HG03139 (cell line): ENCODE measurements at regions not wholly inside any gene's neighbourhood (a gene's known extent, or its start where the extent isn't known, plus 50 kb on each side); places are given as distances from the start of the nearest gene placed in this dataset.

Source experiments
- ATAC-seq: cut with Tn5 transposase; IDR thresholded peaks from one replicate; pipeline ENCODE4 v1.9.1; 2021; ENCODE audit not compliant: unreplicated experiment

- no peak for ATAC-seq
Observed at GRCh38 chr7:124515106-124515830, 250.3 kb downstream of the GPR37 start.

- ATAC-seq: no peak
Observed at GRCh38 chr7:124514471-124514870, 251.1 kb downstream of the GPR37 start.

- ATAC-seq: no peak
Observed at GRCh38 chr7:124497176-124497575, 268.4 kb downstream of the GPR37 start.

- no peak for ATAC-seq
Observed at GRCh38 chr7:124489925-124490324, 275.7 kb downstream of the GPR37 start.

GRCh38 chr7:124489082-124489819 is 276.3 kb downstream of the GPR37 start:
- no peak for ATAC-seq

DNA sequence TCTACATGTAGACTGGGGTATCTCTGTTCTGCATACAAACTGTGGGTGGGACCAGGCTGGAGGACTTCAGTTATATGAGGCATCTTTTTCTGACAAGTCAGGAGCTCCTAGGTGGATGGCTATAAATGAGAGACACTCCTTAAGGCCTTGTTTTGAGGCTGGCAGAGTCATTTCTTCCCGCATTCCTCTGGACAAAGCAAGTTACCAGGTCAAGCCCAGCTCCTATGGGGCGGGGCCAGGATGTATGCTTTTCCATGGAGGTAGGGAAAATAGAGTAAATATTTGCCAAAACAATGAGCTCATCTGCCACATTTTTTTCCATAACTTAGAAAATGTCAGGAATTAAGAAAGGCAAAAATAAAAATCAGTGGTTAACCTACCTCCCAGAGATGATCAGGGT is 283.4 kb downstream of the GPR37 start:
- ATAC-seq: no peak

DNA sequence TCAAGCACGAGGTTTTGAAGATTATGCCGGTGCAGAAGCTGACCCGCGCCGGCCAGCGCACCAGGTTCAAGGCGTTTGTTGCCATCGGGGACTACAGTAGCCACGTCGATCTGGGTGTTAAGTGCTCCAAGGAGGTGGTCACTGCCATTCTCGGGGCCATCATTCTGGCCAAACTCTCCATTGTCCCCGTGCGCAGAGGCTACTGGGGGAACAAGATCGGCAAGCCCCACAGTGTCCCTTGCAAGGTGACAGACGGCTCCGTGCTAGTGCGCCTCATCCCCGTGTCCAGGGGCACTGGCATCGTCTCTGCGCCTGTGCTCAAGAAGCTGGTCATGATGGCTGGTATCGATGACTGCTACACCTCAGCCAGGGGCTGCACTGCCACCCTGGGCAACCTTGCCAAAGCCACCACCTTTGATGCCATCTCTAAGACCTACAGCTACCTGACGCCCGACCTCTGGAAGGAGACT is 284.7 kb downstream of the GPR37 start:
- no peak for ATAC-seq

- ATAC-seq: no peak
Observed at GRCh38 chr7:124480036-124480820, 285.4 kb downstream of the GPR37 start.

- no peak for ATAC-seq
Observed at GRCh38 chr7:124462249-124462648, 303.3 kb downstream of the GPR37 start.

DNA sequence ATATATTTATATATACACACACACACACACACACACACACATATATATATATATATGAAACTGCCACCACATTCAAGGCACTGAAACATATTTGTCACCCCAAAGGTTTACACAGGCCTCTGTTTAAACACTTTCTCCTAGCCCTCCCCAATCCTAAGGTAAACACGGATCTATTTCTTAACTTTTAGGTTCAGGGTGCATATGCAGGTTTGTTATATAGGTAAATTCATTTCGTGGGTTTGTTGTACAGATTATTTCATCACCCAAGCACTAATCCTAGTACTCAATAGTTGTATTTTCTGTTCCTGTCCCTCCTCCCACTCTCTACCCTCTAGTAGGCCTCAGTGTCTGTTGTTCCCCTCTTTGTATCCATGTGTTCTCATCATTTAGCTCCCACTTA is 305.0 kb downstream of the GPR37 start:
- no peak for ATAC-seq

DNA sequence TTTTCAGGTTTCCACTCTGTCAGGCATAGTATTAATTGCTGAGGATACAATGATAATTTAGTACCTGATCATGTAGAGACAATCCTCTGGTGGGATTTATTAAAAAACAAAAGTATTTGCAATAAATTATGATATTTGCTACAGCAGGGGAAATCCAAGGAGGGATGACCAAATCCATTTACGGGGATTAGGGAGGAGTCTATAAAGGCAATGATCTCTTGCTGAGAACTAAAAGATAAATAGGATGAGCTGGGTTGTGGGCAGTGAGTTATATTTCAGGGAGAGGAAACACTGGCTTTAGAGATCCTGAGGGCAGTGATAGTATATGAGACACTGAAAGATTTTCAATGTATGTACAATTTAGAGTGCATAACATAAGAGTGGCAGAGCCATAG is 305.5 kb downstream of the GPR37 start:
- ATAC-seq: no peak

- ATAC-seq: no peak
Observed at GRCh38 chr7:124459101-124460055, 306.2 kb downstream of the GPR37 start.

DNA sequence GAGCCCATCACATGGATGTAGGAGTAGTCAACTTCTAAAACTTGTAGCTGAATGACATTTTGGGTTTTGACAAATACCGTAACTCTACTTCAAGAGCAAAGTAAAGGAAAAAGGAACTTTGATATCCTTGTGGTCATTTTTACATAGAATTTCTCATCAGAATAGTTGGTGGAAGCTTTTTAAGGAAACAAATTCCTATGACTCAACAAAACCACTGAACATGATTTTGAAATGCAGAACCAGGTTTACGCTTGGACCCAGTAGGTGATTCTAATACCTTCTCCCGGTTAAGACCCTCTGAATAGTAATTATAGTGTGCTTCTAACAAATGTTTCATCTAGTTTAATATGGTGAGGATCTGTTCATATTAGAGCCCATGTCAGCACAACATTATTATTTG is 307.8 kb downstream of the GPR37 start:
- ATAC-seq: no peak

DNA sequence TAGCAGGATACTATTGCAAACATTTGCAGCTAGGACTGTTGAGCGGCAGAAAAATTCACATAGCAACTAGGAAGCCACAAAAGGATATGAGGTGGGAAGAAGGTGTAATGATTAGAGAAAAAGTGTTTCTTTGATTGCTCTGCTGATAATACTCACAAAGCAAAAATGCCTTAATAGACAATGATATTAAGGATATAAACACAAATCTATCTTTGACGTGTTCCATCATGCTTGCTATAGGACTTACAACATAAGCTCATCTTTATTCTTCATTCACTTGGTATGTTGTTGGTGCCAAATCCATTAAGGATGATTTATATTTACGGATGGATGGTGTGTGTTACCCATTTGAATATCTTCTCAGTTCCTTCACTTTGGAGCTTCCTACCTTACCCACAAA is 309.3 kb downstream of the GPR37 start:
- ATAC-seq: no peak

DNA sequence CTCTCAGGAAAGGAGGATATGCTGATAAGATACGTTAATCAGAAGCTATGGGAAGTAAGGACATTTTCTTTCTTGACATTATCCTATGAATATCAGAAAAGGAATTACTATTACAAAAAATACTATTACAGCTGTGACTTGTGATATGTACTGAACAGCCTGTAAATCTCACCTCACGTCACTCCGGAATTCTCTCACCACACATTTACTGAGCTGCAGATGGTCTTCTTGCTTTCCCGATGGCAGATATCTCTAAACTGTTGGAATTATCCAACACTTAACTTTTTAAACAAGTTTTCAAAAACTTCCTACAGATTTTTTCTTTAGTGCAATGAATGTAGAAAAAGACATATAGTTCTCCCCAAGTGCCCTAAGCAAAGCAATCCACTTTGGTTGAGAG is 313.4 kb downstream of the GPR37 start:
- ATAC-seq: no peak

- no peak for ATAC-seq
Observed at GRCh38 chr7:124449896-124450295, 315.7 kb downstream of the GPR37 start.

GRCh38 chr7:124444696-124445480 is 320.7 kb downstream of the GPR37 start:
- ATAC-seq: no peak

- ATAC-seq: no peak
Observed at GRCh38 chr7:124443762-124444161, 321.8 kb downstream of the GPR37 start.

DNA sequence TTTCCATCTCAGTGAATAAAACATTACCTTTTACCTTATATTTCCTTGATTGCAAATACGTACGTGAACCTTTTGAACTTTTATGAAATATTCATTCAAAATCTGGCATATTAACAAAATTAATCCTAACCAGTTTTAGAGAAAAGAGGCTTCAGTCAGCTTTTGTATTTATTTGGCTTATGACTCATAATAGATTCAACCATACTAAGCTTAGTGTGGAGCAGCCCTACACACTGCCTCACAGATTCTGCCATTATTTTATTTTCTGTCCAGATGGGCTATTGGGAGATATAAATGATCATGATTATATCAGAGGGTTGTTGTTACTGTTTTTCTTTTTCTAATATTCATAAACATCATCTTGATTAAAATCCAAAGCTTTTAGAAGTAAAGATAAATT is 325.5 kb downstream of the GPR37 start:
- no peak for ATAC-seq
